GM19468 (cell line): ENCODE measurements at regions not wholly inside any gene's neighbourhood (a gene's known extent, or its start where the extent isn't known, plus 50 kb on each side); places are given as distances from the start of the nearest gene placed in this dataset.

Experiments
- ATAC-seq: cut with Tn5 transposase; IDR thresholded peaks from one replicate; pipeline ENCODE4 v1.9.1; 2021; ENCODE audit warnings: mild to moderate bottlenecking, moderate library complexity, moderate number of reproducible peaks; ENCODE audit not compliant: unreplicated experiment; ENCODE audit errors: extremely low read depth

DNA sequence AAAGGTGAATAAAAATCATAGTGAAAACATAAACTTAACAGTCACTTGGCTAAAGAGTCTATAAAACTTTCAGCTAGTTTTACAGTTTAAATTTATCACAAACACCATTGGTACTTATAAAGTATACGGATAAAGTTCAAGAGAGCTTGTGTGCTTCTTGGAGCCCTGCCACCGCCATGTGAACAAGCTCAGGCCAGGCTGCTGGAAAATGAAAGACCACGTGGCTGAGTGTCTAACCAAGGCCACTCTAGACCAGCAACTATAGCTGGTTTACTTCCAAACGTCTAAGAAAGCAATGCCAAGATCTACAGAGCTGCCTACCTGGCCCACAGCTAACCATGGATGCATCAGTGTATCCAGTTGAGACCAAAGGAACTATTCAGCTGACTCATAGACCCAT, 66.3 kb upstream of the API5 start:
- ATAC-seq = no peak

DNA sequence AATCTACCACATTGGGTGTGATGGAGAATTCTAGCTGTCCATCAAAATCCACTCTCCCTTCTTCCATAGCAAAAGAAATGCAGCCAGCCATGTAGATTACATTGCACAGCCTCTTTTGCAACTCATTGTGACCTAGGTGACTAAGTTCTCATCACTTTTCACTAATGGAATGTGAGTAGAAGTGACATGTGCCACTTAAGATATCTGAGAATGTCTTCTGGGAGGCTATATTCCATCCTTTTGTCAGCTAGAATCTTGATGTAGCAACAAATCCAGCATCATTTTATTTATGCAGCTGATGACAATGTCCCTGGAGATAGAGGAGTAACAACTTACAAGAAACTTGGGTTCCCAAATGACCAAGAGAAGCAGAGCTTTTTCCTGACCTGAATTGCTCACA, 61.5 kb upstream of the API5 start:
- ATAC-seq = no peak

DNA sequence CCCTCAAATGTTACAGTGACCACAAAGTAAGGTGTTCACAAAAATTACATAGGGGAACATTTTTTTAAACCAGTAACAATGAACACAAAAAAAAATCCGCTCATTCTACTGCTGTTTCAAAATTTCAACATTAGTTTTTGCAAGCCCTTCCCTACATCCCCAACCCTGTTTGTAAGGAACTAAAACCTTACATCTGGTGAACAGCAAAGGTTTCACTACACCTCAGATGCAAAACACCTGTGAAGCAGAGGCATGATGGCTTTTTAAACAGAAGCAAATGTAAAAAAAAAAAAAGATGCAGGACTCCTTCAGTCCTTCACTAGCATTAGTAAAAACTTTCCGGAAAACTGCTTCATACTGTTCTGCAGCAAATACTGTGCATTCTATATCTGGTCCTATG, 50.0 kb upstream of the API5 start:
- no peak for ATAC-seq
